ENCODE measurements at regions not wholly inside any gene's neighbourhood (a gene's known extent, or its start where the extent isn't known, plus 50 kb on each side); places are given as distances from the start of the nearest gene placed in this dataset.

- H3K4me1 Mint-ChIP-seq (ENCODE audit: low read depth, unreplicated experiment) = peaks cover 3% of the 10 kb centered on the region
- H3K9me3 ChIP-seq (ENCODE audit: insufficient read depth, low read depth, low read length) = peaks cover 3% of the 10 kb centered on the region
- H3K4me3 Mint-ChIP-seq (ENCODE audit: unreplicated experiment) = no peak overlapping the region
- no peak for FAIRE-seq
- no peak overlapping the region for H2AFZ ChIP-seq (ENCODE audit: low read depth, low read length)
- H3K27ac ChIP-seq (ENCODE audit: low read depth, low read length) = no peak overlapping the region
- no peaks in the 10 kb centered on the region for H3K36me3 ChIP-seq (ENCODE audit: insufficient read depth, low read length)
- no peak overlapping the region for H3K4me3 ChIP-seq (ENCODE audit: insufficient read depth, low read depth, low read length)
- TF ChIP-seq, protein P1, sequence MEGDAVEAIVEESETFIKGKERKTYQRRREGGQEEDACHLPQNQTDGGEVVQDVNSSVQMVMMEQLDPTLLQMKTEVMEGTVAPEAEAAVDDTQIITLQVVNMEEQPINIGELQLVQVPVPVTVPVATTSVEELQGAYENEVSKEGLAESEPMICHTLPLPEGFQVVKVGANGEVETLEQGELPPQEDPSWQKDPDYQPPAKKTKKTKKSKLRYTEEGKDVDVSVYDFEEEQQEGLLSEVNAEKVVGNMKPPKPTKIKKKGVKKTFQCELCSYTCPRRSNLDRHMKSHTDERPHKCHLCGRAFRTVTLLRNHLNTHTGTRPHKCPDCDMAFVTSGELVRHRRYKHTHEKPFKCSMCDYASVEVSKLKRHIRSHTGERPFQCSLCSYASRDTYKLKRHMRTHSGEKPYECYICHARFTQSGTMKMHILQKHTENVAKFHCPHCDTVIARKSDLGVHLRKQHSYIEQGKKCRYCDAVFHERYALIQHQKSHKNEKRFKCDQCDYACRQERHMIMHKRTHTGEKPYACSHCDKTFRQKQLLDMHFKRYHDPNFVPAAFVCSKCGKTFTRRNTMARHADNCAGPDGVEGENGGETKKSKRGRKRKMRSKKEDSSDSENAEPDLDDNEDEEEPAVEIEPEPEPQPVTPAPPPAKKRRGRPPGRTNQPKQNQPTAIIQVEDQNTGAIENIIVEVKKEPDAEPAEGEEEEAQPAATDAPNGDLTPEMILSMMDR (IDR thresholded peaks at IDR 0.05; ENCODE audit: insufficient read depth, low read depth, low read length) = no peak
- TF ChIP-seq EZH2 (IDR thresholded peaks at IDR 0.05; ENCODE audit: insufficient read depth, low read length) = no peak
- no peaks in the 10 kb centered on the region for H3K27me3 ChIP-seq (ENCODE audit: insufficient read depth, low read length)
- H3K9me3 Mint-ChIP-seq (ENCODE audit: unreplicated experiment) = peaks cover 5% of the 10 kb centered on the region
- no peaks in the 10 kb centered on the region for H3K4me1 ChIP-seq (ENCODE audit: insufficient read depth, low read length)
- H3K9ac ChIP-seq (ENCODE audit: low read length) = no peak overlapping the region
- no peak overlapping the region for H3K27ac Mint-ChIP-seq (ENCODE audit: unreplicated experiment)
- H3K36me3 Mint-ChIP-seq (ENCODE audit: low read depth, unreplicated experiment) = no peaks in the 10 kb centered on the region
- no peaks in the 10 kb centered on the region for H3K79me2 ChIP-seq (ENCODE audit: insufficient read depth, low read length)
- H4K20me1 ChIP-seq (ENCODE audit: insufficient read depth, low read length) = no peaks in the 10 kb centered on the region
- DNase-seq (ENCODE audit: low read depth) = no peak
- H3K27me3 Mint-ChIP-seq (ENCODE audit: low read depth, unreplicated experiment) = peaks cover 16% of the 10 kb centered on the region
- no peak overlapping the region for H3K4me2 ChIP-seq (ENCODE audit: low read length)
These were observed 125.9 kb downstream of the PAPOLA start for GRCh38 chr14:96627811-96628775.

- H3K36me3 Mint-ChIP-seq (ENCODE audit: low read depth, unreplicated experiment) = no peaks in the 10 kb centered on the region
- Histone ChIP-seq H3K4me2 (ENCODE audit: low read length) (no peak overlapping the region), H3K9me3 (ENCODE audit: insufficient read depth, low read depth, low read length) (peaks cover under 1% of the 10 kb centered on the region), H4K20me1 (ENCODE audit: insufficient read depth, low read length) (no peaks in the 10 kb centered on the region), H3K36me3 (ENCODE audit: insufficient read depth, low read length) (no peaks in the 10 kb centered on the region), H3K9ac (ENCODE audit: low read length) (no peak overlapping the region), H3K27ac (ENCODE audit: low read depth, low read length) (no peak overlapping the region), H3K79me2 (ENCODE audit: insufficient read depth, low read length) (no peaks in the 10 kb centered on the region), H3K4me3 (ENCODE audit: insufficient read depth, low read depth, low read length) (no peak overlapping the region), H2AFZ (ENCODE audit: low read depth, low read length) (no peak overlapping the region), H3K27me3 (ENCODE audit: insufficient read depth, low read length) (no peaks in the 10 kb centered on the region), H3K4me1 (ENCODE audit: insufficient read depth, low read length) (no peaks in the 10 kb centered on the region)
- no peak for FAIRE-seq
- DNase-seq (ENCODE audit: low read depth) = no peak
- H3K27ac Mint-ChIP-seq (ENCODE audit: unreplicated experiment) = no peak overlapping the region
- peaks cover 7% of the 10 kb centered on the region for H3K27me3 Mint-ChIP-seq (ENCODE audit: low read depth, unreplicated experiment)
- peaks cover 3% of the 10 kb centered on the region for H3K9me3 Mint-ChIP-seq (ENCODE audit: unreplicated experiment)
- no peak overlapping the region for H3K4me3 Mint-ChIP-seq (ENCODE audit: unreplicated experiment)
- no peak for TF ChIP-seq EZH2 (IDR thresholded peaks at IDR 0.05; ENCODE audit: insufficient read depth, low read length)
- TF ChIP-seq, protein P1 (IDR thresholded peaks at IDR 0.05; ENCODE audit: insufficient read depth, low read depth, low read length) = no peak
- peaks cover 3% of the 10 kb centered on the region for H3K4me1 Mint-ChIP-seq (ENCODE audit: low read depth, unreplicated experiment)
These were observed 126.9 kb downstream of the PAPOLA start for GRCh38 chr14:96629082-96629481.

Data from astrocyte (in vitro differentiated cells and primary cell).